GM18907 (cell line): ENCODE measurements at regions not wholly inside any gene's neighbourhood (a gene's known extent, or its start where the extent isn't known, plus 50 kb on each side); places are given as distances from the start of the nearest gene placed in this dataset.

Source experiments
- ATAC-seq: cut with Tn5 transposase; IDR thresholded peaks from one replicate; pipeline ENCODE4 v1.9.1; 2021; ENCODE audit warnings: mild to moderate bottlenecking, moderate library complexity; ENCODE audit not compliant: unreplicated experiment

- peak; percentile 71 for ATAC-seq
Measured at GRCh38 chr1:87437663-87438295, 109.1 kb downstream of the LMO4 start.

GRCh38 chr1:87439821-87440220 is 111.1 kb downstream of the LMO4 start:
- ATAC-seq = no peak

GRCh38 chr1:87449348-87449963 is 120.8 kb downstream of the LMO4 start:
- peak; percentile 91 for ATAC-seq

GRCh38 chr1:87450136-87450535 is 121.5 kb downstream of the LMO4 start:
- no peak for ATAC-seq

- ATAC-seq = no peak
Measured at GRCh38 chr1:87450615-87451209, 122.0 kb downstream of the LMO4 start.

GRCh38 chr1:87451229-87451920 is 122.7 kb downstream of the LMO4 start:
- no peak for ATAC-seq

GRCh38 chr1:87452648-87453047 is 124.0 kb downstream of the LMO4 start:
- no peak for ATAC-seq

- ATAC-seq = no peak
Measured at GRCh38 chr1:87457408-87457807, 128.7 kb downstream of the LMO4 start.

- ATAC-seq = peak; percentile 47
Measured at GRCh38 chr1:87462894-87463293, 134.2 kb downstream of the LMO4 start.

GRCh38 chr1:87464022-87464490 is 135.4 kb downstream of the LMO4 start:
- peak; percentile 68 for ATAC-seq

- ATAC-seq = no peak
Measured at GRCh38 chr1:87466621-87467020, 137.9 kb downstream of the LMO4 start.

GRCh38 chr1:87472716-87473115 is 144.0 kb downstream of the LMO4 start:
- ATAC-seq = no peak

- no peak for ATAC-seq
Measured at GRCh38 chr1:87473203-87473661, 144.6 kb downstream of the LMO4 start.

GRCh38 chr1:87474098-87474497 is 145.4 kb downstream of the LMO4 start:
- no peak for ATAC-seq

GRCh38 chr1:87478231-87478630 is 149.6 kb downstream of the LMO4 start:
- ATAC-seq = no peak

- no peak for ATAC-seq
Measured at GRCh38 chr1:87495147-87495546, 166.5 kb downstream of the LMO4 start.

- no peak for ATAC-seq
Measured at GRCh38 chr1:87495870-87496269, 167.2 kb downstream of the LMO4 start.

GRCh38 chr1:87497380-87498203 is 168.9 kb downstream of the LMO4 start:
- no peak for ATAC-seq

GRCh38 chr1:87501738-87502137 is 173.1 kb downstream of the LMO4 start:
- no peak for ATAC-seq

GRCh38 chr1:87505391-87505983 is 176.8 kb downstream of the LMO4 start:
- ATAC-seq = no peak
